ENCODE measurements at regions not wholly inside any gene's neighbourhood (a gene's known extent, or its start where the extent isn't known, plus 50 kb on each side); places are given as distances from the start of the nearest gene placed in this dataset.

DNA sequence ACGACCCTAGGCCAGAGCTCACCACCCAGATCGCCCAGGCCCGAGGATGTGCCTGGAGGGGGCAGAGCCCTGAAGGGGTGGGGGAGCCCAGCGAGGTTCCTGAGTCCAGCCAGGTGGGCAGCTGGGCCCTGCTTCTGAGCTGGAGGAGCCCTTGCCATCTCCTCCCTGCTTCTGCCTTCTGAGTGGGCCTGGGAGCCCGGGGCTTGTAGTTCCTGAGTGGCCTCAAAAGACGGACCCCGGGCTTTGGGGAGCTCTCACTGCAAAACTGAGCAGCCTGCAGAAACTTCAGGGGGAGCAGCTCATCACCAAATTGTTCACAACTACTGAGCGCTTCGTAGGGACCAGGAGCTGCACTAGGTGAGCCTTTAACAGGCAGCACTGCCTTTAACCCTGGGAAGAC is 112.1 kb downstream of the NCOR2 start:
- Histone ChIP-seq H3K4me3 (ENCODE audit: low read length) (no peak overlapping the region), H3K9me3 (replicated peaks; ENCODE audit: insufficient read depth, low read length) (no peaks in the 10 kb centered on the region), H3K4me2 (ENCODE audit: low read depth, low read length) (no peak overlapping the region; the same call in 1 of the 2 replicates), H3F3A (ENCODE audit: insufficient read depth, low read length) (peaks cover 13% of the 10 kb centered on the region), H3K27me3 (replicated peaks; ENCODE audit: insufficient read depth, low read length) (no peaks in the 10 kb centered on the region), H2AFZ (ENCODE audit: low read length) (no peak overlapping the region), H3K9me2 (replicated peaks; ENCODE audit: insufficient read depth, low read length) (no peaks in the 10 kb centered on the region), H3K9ac (ENCODE audit: low read length) (no peak overlapping the region), H3K4me1 (ENCODE audit: low read length) (peaks cover 29% of the 10 kb centered on the region), H3K36me3 (replicated peaks; ENCODE audit: insufficient read depth, low read length) (no peaks in the 10 kb centered on the region), H3K79me2 (ENCODE audit: low read length) (peaks cover 58% of the 10 kb centered on the region), H3K27ac (ENCODE audit: low read length) (no peak overlapping the region), H4K20me1 (ENCODE audit: insufficient read depth, low read length) (no peaks in the 10 kb centered on the region)
- no peak for TF ChIP-seq EZH2phosphoT487 (IDR thresholded peaks at IDR 0.05; ENCODE audit: low read length)
- no peak for TF ChIP-seq CTCF (IDR thresholded peaks at IDR 0.05; ENCODE audit: low read length)
- TF ChIP-seq EZH2 (optimal IDR thresholded peaks at IDR 0.05; ENCODE audit: low read depth, low read length) = no peak
- DNase-seq = no peak

DNA sequence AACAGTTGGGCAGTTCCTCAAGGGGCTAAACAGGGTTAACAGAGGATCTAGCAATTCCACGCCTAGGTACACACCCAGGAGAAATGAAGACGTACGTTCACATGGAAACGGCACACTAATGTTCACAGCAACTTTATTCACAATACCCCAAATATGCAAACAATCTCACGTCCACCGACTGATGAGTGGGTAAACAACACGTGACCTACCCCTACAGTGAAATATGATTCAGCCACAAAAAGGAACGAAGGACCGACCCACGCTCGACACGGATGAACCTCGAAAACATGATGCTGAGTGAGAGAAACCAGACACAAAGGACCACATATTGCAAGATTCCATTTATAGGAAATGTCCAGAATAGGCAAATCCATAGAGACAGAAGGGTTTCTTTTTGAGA is 112.7 kb downstream of the NCOR2 start:
- H3K9me2 ChIP-seq (replicated peaks; ENCODE audit: insufficient read depth, low read length) = no peaks in the 10 kb centered on the region
- H3K9me3 ChIP-seq (replicated peaks; ENCODE audit: insufficient read depth, low read length) = no peaks in the 10 kb centered on the region
- peaks cover 64% of the 10 kb centered on the region for H3K79me2 ChIP-seq (ENCODE audit: low read length)
- TF ChIP-seq EZH2phosphoT487 (IDR thresholded peaks at IDR 0.05; ENCODE audit: low read length) = no peak
- no peak for TF ChIP-seq CTCF (IDR thresholded peaks at IDR 0.05; ENCODE audit: low read length)
- TF ChIP-seq EZH2 (optimal IDR thresholded peaks at IDR 0.05; ENCODE audit: low read depth, low read length) = no peak
- DNase-seq = no peak
- no peak overlapping the region for H3K4me3 ChIP-seq (ENCODE audit: low read length)
- H2AFZ ChIP-seq (ENCODE audit: low read length) = no peak overlapping the region
- no peak overlapping the region for H3K9ac ChIP-seq (ENCODE audit: low read length)
- no peaks in the 10 kb centered on the region for H3K36me3 ChIP-seq (replicated peaks; ENCODE audit: insufficient read depth, low read length)
- H4K20me1 ChIP-seq (ENCODE audit: insufficient read depth, low read length) = no peaks in the 10 kb centered on the region
- H3F3A ChIP-seq (ENCODE audit: insufficient read depth, low read length) = peaks cover 13% of the 10 kb centered on the region
- H3K27ac ChIP-seq (ENCODE audit: low read length) = peak overlapping the region; percentile 91; the same call in 1 of the 2 replicates
- peaks cover 29% of the 10 kb centered on the region for H3K4me1 ChIP-seq (ENCODE audit: low read length)
- H3K4me2 ChIP-seq (ENCODE audit: low read depth, low read length) = peak overlapping the region; percentile 90; the same call in 1 of the 2 replicates
- no peaks in the 10 kb centered on the region for H3K27me3 ChIP-seq (replicated peaks; ENCODE audit: insufficient read depth, low read length)

- no peaks in the 10 kb centered on the region for H3K9me2 ChIP-seq (replicated peaks; ENCODE audit: insufficient read depth, low read length)
- H4K20me1 ChIP-seq (ENCODE audit: insufficient read depth, low read length) = no peaks in the 10 kb centered on the region
- H3K4me2 ChIP-seq (ENCODE audit: low read depth, low read length) = peak overlapping the region; percentile 90; the same call in 1 of the 2 replicates
- H3K27ac ChIP-seq (ENCODE audit: low read length) = peak overlapping the region; percentile 91; the same call in 1 of the 2 replicates
- TF ChIP-seq EZH2phosphoT487 (IDR thresholded peaks at IDR 0.05; ENCODE audit: low read length) (no peak), EZH2 (optimal IDR thresholded peaks at IDR 0.05; ENCODE audit: low read depth, low read length) (no peak), CTCF (IDR thresholded peaks at IDR 0.05; ENCODE audit: low read length) (no peak)
- H3K4me3 ChIP-seq (ENCODE audit: low read length) = no peak overlapping the region
- no peaks in the 10 kb centered on the region for H3K36me3 ChIP-seq (replicated peaks; ENCODE audit: insufficient read depth, low read length)
- H3K4me1 ChIP-seq (ENCODE audit: low read length) = peaks cover 29% of the 10 kb centered on the region
- peaks cover 67% of the 10 kb centered on the region for H3K79me2 ChIP-seq (ENCODE audit: low read length)
- no peaks in the 10 kb centered on the region for H3K27me3 ChIP-seq (replicated peaks; ENCODE audit: insufficient read depth, low read length)
- H3K9ac ChIP-seq (ENCODE audit: low read length) = peak overlapping the region; percentile 80; the same call in 1 of the 2 replicates
- no peaks in the 10 kb centered on the region for H3K9me3 ChIP-seq (replicated peaks; ENCODE audit: insufficient read depth, low read length)
- H2AFZ ChIP-seq (ENCODE audit: low read length) = no peak overlapping the region
- no peak for DNase-seq
- H3F3A ChIP-seq (ENCODE audit: insufficient read depth, low read length) = peaks cover 13% of the 10 kb centered on the region
These were observed 113.1 kb downstream of the NCOR2 start for GRCh38 chr12:124454352-124454725.
